HCT116 (cell line): ENCODE measurements at regions not wholly inside any gene's neighbourhood (a gene's known extent, or its start where the extent isn't known, plus 50 kb on each side); places are given as distances from the start of the nearest gene placed in this dataset.

Source experiments
- ATAC-seq: fragments of 200-7000 bp; cut with Tn5 transposase; 2 replicates; pipeline ENCODE4 v1.9.1; 2020; ENCODE audit warnings: mild to moderate bottlenecking, moderate library complexity
- BruUV-seq: library from RNA; stranded (reverse); fragments of 400-500 nt; replicated peaks from 2 replicates; lab custom pipeline; 2021; lab: Mats Ljungman, UMichigan
- CTCF ChIA-PET: fragments of 300-600 bp; sonication (Branson Sonifier 250); formaldehyde crosslinking; loops from one replicate; lab custom pipeline; 2021; ENCODE audit warnings: antibody characterized with exemption; lab: Charles Lee
- POLR2A ChIA-PET: fragments of 300-600, 350-600 bp; sonication (Branson Sonifier 250); formaldehyde crosslinking; loops from one replicate; lab custom pipeline; 2021; ENCODE audit warnings: antibody characterized with exemption; lab: Charles Lee
- RAD21 ChIA-PET, 2 experiments: fragments of 300-600 bp; sonication (Branson Sonifier 250); formaldehyde crosslinking; loops; one replicate each; lab custom pipeline; 2023; ENCODE audit warnings: low total read pairs in 2 of 2; ENCODE audit not compliant: uncharacterized antibody in 2 of 2, unreplicated experiment in 2 of 2, low non-redundant PET in 1 of 2; lab: Charles Lee
- DNase-seq: peaks from one replicate; pipeline ENCODE4 v3.0.0-alpha.2; 2010; ENCODE audit warnings: low read depth, low spot score
- H2AFZ ChIP-seq: fragments of 200-600 bp; shearing (Covaris generic), sonication (generic); 2 replicates; pipeline ENCODE4 v1.6.1; 2017; ENCODE audit warnings: low read depth, mixed run types, mixed read lengths, antibody characterized with exemption, low read length; ENCODE audit not compliant: poor library complexity, severe bottlenecking
- H3K27ac ChIP-seq: 2 replicates; pipeline ENCODE4 v1.5.1; 2012; ENCODE audit warnings: low read depth, low read length
- H3K27me3 ChIP-seq: fragments of 200-600 bp; sonication (generic); 2 replicates; pipeline ENCODE4 v1.6.1; 2016; ENCODE audit warnings: mixed run types, low read length, mixed read lengths; ENCODE audit not compliant: insufficient read depth
- H3K36me3 ChIP-seq, 2 experiments: fragments of 200-500 bp in 1 of 2; fragments of 200-600 bp in 1 of 2; sonication (Bioruptor generic) in 1 of 2; sonication (generic) in 1 of 2; 2 replicates each; pipeline versions ENCODE4 v1.5.1 to v1.6.1; 2014 to 2016; ENCODE audit warnings: low read length in 2 of 2, inconsistent platforms in 1 of 2, mixed read lengths in 1 of 2, mixed run types in 1 of 2; ENCODE audit not compliant: insufficient read depth in 2 of 2, control insufficient read depth in 1 of 2
- H3K4me1 ChIP-seq, 2 experiments: fragments of 200-600 bp in 1 of 2; sonication (generic) in 1 of 2; 2 replicates each; pipeline versions ENCODE4 v1.5.1 to v1.6.1; 2012 to 2017; ENCODE audit warnings: low read length in 2 of 2, inconsistent platforms in 1 of 2, mild to moderate bottlenecking in 1 of 2, mixed read lengths in 1 of 2, mixed run types in 1 of 2, moderate library complexity in 1 of 2; ENCODE audit not compliant: insufficient read depth in 2 of 2, control insufficient read depth in 1 of 2
- H3K4me2 ChIP-seq: fragments of 200-600 bp; sonication (generic); 2 replicates; pipeline ENCODE4 v1.6.1; 2017; ENCODE audit warnings: mixed run types, low read length, mixed read lengths
- H3K4me3 ChIP-seq, 2 experiments: fragments of 200-600 bp in 1 of 2; sonication (generic) in 1 of 2; replicated peaks in 1 of 2; 2 replicates each; pipeline ENCODE4 v1.5.1; 2011 to 2016; ENCODE audit warnings: low read length in 2 of 2, control low read depth in 1 of 2, low read depth in 1 of 2, mild to moderate bottlenecking in 1 of 2, mixed read lengths in 1 of 2, mixed run types in 1 of 2
- H3K79me2 ChIP-seq: fragments of 200-600 bp; sonication (generic); 2 replicates; pipeline ENCODE4 v1.6.1; 2017; ENCODE audit warnings: mild to moderate bottlenecking, mixed run types, low read length, moderate library complexity, mixed read lengths; ENCODE audit not compliant: insufficient read depth
- H3K9ac ChIP-seq: fragments of 200-600 bp; sonication (generic); 2 replicates; pipeline ENCODE4 v1.6.1; 2016; ENCODE audit warnings: low read length, mixed read lengths
- H3K9me2 ChIP-seq: fragments of 200-600 bp; sonication (generic), shearing (Covaris generic); 2 replicates; pipeline ENCODE4 v1.6.1; 2017; ENCODE audit warnings: mixed run types, mild to moderate bottlenecking, moderate library complexity; ENCODE audit not compliant: insufficient read depth
- H3K9me3 ChIP-seq, 2 experiments: fragments of 200-500 bp in 1 of 2; fragments of 200-600 bp in 1 of 2; sonication (Bioruptor generic) in 1 of 2; sonication (generic) in 1 of 2; 2 replicates each; pipeline ENCODE4 v1.6.1; 2014 to 2017; ENCODE audit warnings: low read length in 2 of 2, mixed read lengths in 2 of 2, inconsistent platforms in 1 of 2, low read depth in 1 of 2, mild to moderate bottlenecking in 1 of 2, mixed run types in 1 of 2, moderate library complexity in 1 of 2; ENCODE audit not compliant: control insufficient read depth in 1 of 2, insufficient read depth in 1 of 2
- H4K20me1 ChIP-seq: fragments of 200-600 bp; sonication (generic), shearing (Covaris generic); 2 replicates; pipeline ENCODE4 v1.6.1; 2017; ENCODE audit warnings: mixed run types, mild to moderate bottlenecking, moderate library complexity; ENCODE audit not compliant: insufficient read depth
- ATF3 ChIP-seq: IDR thresholded peaks from 2 replicates; pipeline ENCODE4 v1.6.1; 2012
- EGR1 ChIP-seq: IDR thresholded peaks from 2 replicates; pipeline ENCODE4 v1.6.1; 2012; ENCODE audit warnings: low read depth
- JUND ChIP-seq: IDR thresholded peaks from 2 replicates; pipeline ENCODE4 v1.6.1; 2012
- MAX ChIP-seq: IDR thresholded peaks from 2 replicates; pipeline ENCODE4 v1.6.1; 2012
- ZBTB33 ChIP-seq: IDR thresholded peaks from 2 replicates; pipeline ENCODE4 v1.6.1; 2011; ENCODE audit warnings: mild to moderate bottlenecking, low read length, moderate library complexity; ENCODE audit not compliant: insufficient replicate concordance; ENCODE audit errors: extremely low read depth
- intact Hi-C: fragments of 100-400 bp; cut with micrococcal nuclease; formaldehyde crosslinking; loops from 2 replicates; pipeline ENCODE4 v1.10.0; 2022

- H2AFZ ChIP-seq = no peak overlapping the region
Observed at GRCh38 chr2:142515493-142515892, 362.0 kb upstream of the KYNU start.

GRCh38 chr2:142509401-142509800 lies 368.1 kb upstream of the KYNU start:
- H3K4me1 ChIP-seq = no peaks in the 10 kb centered on the region
- POLR2A ChIA-PET = no interaction called here
- no peak for DNase-seq
- no peaks in the 10 kb centered on the region for H3K36me3 ChIP-seq
- H3K79me2 ChIP-seq = no peaks in the 10 kb centered on the region
- TF ChIP-seq ATF3 = no peak
- TF ChIP-seq EGR1 = no peak
- TF ChIP-seq MAX = no peak
- TF ChIP-seq, all 23 proteins: peak for 0
- no peak overlapping the region for H3K27ac ChIP-seq
- no peak for ATAC-seq
- no peaks in the 10 kb centered on the region for H3K27me3 ChIP-seq
- no peaks in the 10 kb centered on the region for H3K9me2 ChIP-seq
- H2AFZ ChIP-seq = no peak overlapping the region
- BruUV-seq = no TSS peak
- ChIA-PET CTCF (no interaction called here), RAD21 (no interaction called here)
- no peaks in the 10 kb centered on the region for H4K20me1 ChIP-seq
- intact Hi-C loops = no loop called here
- no peak overlapping the region for H3K4me3 ChIP-seq
- H3K4me2 ChIP-seq = no peak overlapping the region
- H3K9ac ChIP-seq = no peak overlapping the region
- no peaks in the 10 kb centered on the region for H3K9me3 ChIP-seq

More at GRCh38 chr2:142515493-142515892, 362.0 kb upstream of the KYNU start:
- Histone ChIP-seq H4K20me1 (no peaks in the 10 kb centered on the region), H3K27ac (no peak overlapping the region), H3K4me2 (no peak overlapping the region), H3K36me3 (no peaks in the 10 kb centered on the region), H3K79me2 (no peaks in the 10 kb centered on the region), H3K9me2 (no peaks in the 10 kb centered on the region), H3K27me3 (no peaks in the 10 kb centered on the region)
- ATAC-seq = no peak
- no TSS peak for BruUV-seq
- RAD21 ChIA-PET = no interaction called here
- TF ChIP-seq JUND (no peak), ZBTB33 (no peak)
- TF ChIP-seq, all 23 proteins: peak for 0
- DNase-seq = no peak
- Histone ChIP-seq H3K4me1 (no peaks in the 10 kb centered on the region), H3K9me3 (no peaks in the 10 kb centered on the region), H3K9ac (no peak overlapping the region), H3K4me3 (no peak overlapping the region)
- ChIA-PET POLR2A (no interaction called here), CTCF (no interaction called here)
- intact Hi-C loops = no loop called here
